ENCODE measurements at regions not wholly inside any gene's neighbourhood (a gene's known extent, or its start where the extent isn't known, plus 50 kb on each side); places are given as distances from the start of the nearest gene placed in this dataset.

DNA sequence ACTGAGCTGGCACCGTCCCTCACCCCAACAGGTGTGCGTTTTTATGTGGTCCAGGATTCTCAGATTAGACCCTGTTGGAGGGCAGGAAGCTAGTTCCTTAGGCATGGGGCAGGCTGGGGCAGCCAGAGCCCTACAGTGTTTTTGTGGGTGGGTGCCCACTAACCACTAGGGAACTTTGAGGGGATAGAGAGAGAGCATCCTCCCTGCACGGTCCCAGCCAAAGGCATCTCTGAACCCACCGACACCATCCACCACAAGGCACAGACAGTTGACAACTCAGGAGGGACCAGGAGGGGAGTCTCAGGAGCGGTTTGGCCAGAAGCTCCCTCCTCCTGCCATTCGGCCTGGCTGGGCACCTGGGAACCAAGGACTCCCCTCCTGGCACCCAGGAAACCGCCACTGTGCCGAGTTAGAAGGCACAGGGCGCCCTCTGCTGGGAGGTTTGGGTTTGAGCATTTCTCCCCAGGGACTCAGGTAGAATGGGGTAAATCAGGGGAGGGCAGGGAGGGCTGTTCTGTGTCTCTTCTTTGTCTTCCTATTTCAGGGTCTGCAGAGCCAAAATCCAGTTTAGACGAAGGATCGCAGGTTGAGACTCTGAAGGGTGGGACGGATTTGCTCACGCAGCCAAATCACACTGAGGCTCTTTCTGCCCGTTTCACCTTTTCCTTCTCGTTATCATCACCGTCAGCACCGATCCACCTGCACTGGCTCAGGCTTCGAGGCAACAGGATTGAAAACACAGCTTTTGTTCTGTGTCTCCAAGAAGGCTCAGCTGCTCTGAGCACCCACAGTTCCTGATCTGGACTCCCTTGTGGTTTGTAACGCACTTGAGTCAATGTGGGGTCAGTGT, 84.8 kb upstream of the COL13A1 start:
- peak; percentile 63 for DNase-seq

DNA sequence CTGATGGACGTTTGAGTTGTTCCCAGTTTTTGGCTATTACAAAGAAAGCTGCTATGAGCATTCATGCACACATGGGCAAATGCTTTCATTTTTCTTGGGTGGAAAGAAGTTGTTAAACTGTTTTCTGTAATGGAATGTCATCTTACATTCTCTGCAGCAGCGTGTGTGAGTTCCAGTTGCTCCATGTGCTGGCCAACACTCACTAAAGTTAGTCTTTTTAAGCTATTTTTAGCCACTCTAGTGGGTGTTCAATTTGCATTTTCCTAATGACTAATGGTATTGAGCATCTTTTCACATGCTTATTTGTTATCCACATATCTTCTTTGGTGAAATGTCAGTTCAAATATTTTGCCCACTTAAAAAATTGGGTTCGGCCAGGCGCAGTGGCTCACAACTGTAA, 82.8 kb upstream of the COL13A1 start:
- no peak for DNase-seq

DNA sequence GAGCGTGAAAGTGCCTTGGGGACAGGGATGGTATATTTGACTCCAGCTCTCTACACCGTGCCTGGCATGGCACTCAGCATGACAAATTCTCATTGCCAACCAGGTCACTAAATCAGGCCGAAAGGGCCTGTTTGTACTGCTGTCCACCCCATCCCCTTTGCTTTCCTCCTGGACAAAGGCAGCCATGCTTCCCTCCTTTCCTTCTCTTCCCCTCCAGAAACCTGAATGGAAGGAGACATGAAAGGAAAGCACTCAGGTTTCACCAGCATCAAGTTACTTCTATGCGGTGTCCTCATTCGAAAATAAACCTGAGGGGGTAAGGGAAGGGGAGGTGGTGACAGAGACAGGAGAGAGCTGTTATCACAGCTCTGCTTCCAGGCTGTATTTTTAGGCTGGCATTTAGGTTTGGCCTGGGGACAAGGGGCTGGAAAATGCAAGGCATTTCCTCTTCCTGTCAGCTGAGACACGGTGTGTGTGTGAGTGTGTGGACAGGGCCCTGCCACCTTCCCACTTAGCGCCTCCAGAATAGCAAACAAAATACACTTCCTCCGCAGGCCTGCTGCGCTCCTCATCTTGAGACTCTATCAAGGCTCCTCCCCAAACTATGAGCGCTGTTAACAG, 79.9 kb upstream of the COL13A1 start:
- peak; percentile 27 for DNase-seq

DNA sequence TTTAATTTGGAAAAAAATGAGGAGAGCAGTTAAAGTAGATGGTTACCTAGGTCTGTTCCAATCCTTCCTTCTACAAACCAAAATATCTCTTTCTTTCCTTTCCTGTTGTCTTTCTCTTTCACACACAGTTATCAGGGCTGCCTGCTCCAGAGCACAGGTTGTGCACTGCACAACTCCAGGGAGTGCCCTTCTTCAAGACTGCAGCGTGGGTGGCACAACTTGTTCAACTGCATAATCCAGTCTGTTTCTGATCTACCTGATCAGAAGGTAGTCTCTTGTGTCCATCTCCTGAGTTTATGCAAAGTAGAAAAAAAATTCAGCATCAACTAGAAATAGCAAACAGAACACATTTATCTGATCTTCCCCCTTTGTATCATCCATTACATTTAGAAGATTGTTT, 78.1 kb upstream of the COL13A1 start:
- no peak for DNase-seq

DNA sequence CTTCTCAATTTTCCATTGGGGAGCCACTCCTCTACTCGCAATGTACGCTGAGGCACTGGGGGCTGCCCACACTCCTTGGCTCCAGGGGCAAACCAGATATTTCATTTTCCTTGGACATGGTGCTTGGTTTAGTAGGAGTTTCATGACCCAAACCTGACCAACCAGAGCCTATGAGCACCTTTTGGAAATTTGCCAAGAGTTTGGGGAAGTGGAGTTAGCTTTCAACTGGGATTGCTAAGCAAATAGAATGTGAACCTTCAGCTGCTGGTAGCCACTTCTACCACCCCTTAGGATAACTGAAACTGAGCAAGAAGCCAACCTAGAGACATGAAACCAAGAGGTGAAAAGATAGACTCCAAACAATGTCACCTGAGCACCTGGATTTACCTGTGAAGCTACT, 74.9 kb upstream of the COL13A1 start:
- peak; percentile 67 for DNase-seq

DNA sequence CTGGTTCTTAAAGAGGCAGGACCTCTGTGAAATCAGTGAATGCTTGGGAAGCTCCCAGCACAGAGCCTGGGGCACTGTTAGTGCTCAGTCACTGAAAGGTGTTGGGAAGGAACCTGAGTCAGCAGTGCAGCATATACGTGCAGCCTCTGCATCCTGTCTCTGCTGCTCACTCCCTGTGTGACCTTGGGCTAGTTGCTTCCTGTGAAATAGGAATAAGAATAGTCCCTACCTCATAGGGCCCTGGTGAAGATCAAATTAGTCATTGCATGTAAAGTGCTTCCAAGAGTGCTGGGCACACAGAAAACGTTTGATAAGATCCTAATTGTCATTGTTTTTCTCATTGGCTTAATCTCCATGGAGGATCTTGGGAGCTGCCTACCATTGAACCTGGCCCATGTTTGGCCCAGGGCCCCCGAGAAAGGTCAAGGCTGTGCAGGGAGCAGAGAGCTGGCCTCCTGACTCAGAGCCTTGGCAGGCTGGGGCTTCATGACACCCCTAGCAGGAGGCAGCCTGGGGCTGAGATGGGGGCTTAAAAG, 73.3 kb upstream of the COL13A1 start:
- peak; percentile 38 for DNase-seq

DNA sequence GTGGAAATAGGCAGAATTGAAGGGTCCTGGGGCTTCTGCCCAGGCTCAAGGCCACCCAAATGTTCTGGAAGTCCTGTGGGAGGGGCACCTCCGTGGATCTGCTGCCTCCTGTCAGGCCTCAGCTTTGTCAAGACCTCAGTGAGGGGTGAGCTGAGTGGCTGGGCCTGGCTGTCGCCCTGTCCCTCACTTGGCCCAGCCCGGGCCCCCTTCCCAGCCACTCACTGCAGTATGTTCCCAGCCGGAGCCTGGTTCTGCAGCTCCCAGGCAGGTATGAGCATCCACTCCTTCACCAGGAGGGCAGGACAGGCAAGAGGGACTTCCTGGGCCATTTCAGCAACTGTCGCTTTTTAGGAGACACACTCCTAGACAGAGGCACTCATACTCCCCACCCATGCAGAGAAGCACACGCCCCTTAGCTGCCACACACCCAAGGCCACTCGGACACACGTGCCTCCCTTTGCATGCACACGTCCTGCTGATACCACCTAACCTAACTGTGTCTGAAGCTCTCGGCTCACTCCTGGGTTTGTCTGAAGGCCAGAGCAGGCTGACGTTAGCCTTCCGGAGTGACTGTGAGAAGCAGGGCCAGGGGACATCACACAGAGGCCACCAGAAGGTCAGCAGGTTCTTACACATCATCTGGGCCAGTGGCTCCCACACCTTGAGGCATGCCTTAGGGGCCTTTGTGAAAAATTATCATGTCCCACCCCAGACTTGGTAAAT, 72.2 kb upstream of the COL13A1 start:
- no peak for DNase-seq

DNA sequence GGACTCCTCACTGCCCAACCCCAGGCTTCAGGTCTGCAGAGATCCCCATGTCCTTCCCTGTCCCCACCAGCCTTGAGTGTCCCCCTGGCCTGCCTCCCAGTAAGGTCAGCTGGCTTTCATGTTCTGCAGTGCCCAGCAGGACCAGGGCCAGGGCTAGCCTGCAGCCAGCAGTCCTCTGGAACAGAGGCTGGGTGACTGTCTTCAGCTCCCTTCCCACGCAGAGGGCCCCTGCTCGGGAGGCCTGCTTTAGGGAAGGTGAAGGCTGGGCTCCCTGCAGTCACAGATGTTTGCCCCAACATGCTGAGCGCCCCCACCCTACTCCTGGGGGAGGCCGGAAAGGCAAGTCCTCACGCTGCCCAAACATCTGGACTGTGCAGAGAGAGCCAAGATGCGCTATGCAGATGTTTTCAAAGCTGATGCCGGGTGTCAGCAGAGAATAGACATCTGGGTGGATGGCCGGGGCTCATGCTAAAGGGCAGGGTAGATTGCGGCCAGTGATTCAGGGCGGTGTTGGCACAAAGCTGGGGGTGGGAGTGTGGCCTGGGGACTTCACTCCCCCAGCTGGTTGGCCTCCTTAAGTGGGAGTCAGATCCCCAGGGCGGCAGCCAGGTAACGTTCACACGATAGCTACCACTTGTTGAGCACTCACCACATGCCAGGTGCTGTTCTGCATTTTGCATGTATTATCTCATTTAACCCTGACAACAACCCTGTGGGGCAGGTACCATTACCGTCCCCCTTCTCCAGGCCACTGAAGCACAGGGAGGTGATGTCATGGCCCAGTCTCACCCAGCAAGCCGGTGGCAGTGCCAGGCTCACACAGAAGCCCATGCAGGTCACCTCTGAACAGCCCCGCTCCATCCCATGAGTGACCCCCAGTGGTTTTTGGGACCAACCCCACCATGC, 71.2 kb upstream of the COL13A1 start:
- DNase-seq = peak; percentile 60

DNA sequence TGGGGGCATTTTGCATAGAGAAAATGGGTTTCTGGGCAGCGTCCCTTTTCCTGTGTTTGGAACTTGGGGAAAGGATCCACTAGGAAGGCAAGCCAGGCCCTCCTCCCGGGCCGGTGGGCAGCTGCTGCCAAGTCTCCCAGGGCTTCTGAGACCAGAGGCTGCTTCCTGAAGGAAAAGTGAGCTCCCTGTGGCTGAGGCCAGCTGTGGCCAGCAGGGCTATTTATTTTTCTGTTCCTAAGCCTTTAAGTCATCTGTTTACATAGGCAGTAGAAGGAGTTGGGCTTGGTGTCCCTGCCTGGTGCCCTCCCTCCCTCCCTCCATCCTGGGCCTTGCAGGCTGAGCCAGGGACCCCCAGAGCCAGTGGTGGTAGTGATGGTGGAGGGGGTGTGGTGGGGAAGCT, 70.5 kb upstream of the COL13A1 start:
- no peak for DNase-seq

DNA sequence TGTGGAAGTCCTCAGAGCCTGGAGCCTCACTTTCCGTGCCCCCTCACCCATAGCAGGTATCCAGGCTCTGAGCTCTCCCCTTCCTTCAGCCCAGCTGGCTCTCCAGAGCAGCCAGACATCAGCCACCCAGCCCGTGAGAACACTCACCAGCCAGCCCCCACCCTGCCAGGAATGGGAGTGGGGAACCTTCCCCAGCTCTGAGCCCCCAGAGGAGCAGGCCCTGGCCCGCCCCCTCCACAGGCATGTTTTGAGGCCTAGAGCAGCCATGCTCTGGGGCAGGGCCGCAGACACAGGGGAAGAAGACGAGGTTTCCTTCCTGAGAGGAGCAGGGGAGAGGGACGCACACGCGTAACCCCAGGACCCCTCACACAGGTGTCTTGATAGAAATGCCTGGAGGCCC, 70.0 kb upstream of the COL13A1 start:
- no peak for DNase-seq

DNA sequence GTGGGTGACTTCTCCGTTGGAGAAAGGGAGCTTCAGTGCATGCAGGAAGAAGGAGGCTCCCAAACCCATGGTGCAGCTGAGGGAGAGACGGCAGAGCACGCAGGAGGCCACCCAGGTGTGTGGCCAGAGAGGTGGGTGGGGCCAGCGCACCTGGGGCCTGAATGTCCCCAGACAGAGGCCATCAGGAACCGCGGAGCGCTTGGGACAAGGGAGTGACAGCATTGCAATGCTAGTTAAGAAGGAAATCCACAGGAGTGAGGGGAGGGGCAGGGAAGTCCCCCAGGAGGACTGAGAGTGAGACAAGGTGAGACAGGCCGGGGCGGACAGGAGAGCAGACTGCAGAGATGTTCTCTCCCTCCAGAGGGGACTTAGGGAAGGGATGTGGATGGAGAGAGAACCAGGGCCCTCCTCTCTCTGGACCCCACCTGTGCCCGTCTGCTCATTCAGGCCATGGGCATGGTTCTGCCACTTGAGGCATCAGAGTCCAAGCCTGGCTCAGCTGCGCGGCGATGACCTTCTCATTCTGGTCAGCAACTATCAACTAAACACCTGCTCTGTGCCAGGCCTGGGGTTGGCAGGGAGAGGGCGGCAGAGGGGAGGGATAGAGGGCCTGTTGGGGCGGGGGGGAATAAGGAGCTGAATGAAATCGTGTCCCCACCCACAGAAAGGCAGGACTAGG, 69.4 kb upstream of the COL13A1 start:
- peak; percentile 43 for DNase-seq

DNA sequence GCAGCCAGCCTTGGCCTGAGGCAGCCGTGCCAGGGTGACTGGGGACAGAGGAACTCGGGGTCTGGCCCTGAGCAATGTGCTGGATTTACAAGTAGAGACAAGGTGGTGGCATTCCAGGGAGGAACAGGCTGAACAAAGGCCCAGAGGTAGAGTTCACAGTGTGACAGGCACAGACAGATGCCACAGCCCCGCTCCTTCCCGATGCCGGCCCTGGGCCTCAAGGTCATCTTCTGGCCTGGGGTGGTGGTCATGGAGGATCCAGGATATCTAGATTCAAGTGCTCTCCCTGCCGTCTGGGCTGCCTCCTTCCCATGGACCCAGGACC, 68.9 kb upstream of the COL13A1 start:
- DNase-seq = no peak

DNA sequence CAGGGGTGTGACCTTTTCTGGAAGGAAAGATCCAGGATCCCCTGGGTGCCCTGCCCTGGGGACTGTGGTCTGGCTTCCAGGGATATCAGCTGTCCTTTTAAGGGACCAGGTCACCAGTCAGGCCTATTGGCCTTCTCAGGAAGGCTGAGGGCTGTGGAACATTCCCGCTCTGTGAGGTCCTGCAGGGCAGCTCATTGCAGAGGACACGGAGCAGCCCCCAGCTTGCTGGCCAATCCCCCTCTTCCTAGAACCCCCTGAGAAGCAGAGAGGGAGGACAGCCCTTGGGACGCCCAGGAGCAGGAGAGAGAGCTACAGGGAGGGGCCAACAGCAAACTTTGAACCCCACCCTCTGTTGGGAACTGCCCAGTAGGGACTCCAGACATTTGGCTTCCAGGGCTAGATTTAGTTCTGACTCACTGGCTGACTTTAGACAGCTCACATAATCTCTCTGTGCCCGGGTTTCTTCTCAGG, 67.9 kb upstream of the COL13A1 start:
- no peak for DNase-seq

DNA sequence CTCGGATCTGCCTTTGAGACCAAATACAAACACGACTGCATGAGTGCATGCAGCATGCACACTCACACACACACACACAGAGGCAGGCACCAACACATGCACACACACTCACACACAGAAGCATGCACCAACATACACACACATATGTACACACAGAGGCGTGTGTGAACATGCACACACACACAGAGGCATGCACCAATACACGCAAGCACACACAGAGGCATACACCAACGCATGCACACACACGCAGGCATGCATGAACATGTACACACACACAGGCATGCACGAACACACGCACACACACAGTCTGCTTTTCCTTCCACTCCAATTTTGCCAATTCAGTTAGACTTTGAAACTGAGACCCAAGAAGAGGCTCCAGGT, 67.3 kb upstream of the COL13A1 start:
- DNase-seq = no peak

DNA sequence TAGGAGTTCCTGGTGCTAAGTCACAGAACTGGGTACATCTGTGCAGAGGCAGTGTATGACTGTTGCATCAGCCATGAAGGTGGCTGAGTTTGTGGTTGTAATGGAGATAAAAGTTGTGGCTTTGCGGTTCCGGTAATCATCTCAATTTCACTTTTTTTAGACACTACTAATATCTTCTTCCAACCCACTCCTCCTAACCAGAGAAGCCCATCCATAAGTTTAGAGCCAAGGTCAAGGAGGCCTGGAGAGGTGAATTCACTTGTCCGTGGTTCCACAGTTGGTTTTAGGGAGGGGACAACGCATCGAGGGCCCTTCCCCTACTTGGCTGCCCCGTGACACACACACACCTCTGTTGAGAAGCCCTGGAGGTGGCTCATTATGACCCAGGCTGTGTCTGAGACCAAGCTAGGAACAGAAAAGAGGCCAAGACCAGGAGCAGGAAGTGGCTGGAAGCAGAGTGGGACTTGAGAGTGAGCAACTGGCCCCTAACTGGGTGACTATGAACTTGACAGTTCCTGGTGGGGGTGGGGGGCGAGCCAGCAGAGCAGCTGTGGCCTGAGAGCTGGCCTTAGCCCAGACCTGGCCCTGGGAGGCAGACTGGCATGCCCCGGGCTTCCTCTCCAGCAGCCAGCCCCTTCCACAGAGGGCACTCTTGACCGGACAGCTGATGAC, 66.8 kb upstream of the COL13A1 start:
- peak; percentile 28 for DNase-seq

DNA sequence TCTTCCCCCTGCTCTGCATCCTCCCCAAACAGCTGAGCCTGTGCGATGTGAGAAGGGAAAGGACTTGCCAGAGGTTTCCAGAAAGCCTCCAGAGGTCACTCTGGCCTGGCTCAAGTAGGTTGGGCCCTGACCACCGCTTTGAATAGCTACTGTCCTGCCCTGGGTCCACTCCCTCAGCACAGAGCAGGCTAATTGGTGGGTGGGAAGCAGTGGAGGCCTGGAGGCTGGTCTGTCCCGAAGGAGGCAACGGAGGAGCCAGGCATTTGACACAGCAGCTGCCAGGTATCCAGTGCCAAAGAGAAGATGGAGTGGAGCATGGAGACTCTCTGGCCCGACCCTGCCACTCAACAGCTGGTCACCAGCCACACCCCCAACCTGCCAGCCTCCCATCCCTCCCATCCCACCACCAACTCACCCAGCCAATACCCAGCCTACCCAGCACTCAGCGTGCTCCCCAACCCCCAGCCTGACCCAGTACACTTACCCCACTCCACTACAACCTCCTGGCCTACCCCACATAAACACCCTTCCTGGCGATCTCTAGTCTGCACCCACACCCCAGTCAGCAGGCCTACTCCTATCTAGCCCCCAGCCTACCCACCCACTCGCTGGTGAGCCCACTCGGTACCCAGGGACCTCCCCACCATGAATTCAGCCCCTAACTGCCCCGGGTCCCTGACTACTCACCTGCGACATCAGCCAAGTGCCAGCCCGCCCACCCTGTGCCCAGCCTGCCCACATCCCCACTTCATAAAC, 64.6 kb upstream of the COL13A1 start:
- no peak for DNase-seq

DNA sequence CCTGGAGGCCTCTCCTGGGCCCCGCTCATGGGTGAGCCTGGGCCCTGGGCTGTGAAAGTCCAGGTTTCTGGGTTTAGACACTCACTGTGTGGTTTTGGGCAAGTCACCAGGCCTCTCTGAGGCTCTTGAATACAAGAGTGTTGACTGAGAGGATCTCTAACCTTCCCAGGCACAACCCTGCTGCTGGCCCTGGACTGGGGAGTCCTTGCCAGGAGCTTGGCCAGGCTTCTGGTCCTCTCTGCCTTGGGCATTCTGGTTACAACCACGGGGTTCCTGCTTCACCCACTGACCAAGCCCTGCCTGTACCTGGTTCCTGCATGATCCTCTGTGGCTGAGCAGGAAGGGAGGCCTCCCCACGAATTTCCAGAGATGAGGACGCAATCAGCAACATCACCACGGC, 63.6 kb upstream of the COL13A1 start:
- DNase-seq = no peak

DNA sequence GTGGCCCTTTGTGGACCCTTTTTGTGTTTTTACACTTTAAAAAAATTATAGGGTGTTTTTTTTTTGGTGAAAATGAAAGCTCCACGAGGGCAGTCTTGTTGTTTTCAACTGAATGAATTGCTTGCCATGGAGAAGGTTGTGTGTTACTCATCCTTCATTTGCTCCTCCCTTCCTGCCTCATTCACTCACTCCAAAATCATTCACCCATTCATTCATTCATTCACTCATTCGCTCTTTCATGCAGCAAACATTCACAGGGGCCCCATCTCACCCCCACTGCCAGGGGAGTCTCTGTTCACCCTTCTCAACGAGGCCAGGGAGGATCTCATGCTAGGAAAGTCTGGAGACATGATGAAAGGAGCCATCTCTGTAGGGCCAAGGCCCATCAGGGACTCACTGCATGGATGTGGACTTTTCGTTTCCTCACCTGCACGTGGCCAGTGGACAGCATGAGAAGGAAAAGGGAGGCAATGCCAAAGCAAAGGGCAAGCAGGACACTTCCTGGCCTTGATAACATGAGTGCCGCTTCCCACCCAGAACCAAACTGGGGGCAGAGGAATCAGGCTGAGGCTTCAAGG, 62.8 kb upstream of the COL13A1 start:
- no peak for DNase-seq

DNA sequence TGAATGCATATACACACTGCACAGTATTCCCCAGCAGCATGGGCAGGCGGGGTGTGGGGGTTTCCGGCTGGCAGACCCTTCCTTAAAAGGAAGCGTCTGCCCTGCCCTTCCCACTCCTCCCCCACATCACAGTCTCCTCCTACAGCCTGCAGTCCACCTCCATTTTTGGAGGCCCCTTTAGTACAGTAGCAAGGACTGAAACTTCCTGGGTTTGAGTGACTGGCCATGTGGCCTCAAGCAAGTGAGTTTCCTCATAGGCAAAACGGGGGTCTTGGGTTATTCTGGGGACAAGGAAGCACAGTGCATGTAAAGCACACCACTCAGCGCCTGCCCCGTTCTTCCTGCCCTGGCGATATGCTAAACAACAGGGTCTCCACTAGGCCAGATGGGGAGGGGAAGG, 62.1 kb upstream of the COL13A1 start:
- no peak for DNase-seq

DNA sequence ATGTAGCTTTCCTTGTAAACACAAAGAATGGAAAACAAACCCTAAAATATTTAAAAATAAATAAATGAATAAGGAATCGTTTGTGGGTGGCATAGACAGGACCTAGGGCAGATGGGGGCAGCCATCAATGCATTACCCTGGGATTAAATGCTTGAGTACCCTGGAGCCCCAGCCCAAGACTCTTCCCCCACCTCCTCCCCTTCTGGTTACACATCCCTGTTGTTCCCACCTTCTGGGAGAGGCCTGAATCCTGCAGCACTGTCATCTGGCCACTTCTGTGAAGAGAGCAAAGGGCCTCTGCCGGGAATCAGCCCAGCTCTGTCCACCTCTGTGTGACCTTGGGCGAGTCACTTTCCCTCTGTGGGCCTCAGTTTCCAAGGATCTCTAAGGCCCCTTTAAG, 61.6 kb upstream of the COL13A1 start:
- no peak for DNase-seq

Measured in RPMI8226 (cell line).